ENCODE measurements at regions not wholly inside any gene's neighbourhood (a gene's known extent, or its start where the extent isn't known, plus 50 kb on each side); places are given as distances from the start of the nearest gene placed in this dataset.

DNA sequence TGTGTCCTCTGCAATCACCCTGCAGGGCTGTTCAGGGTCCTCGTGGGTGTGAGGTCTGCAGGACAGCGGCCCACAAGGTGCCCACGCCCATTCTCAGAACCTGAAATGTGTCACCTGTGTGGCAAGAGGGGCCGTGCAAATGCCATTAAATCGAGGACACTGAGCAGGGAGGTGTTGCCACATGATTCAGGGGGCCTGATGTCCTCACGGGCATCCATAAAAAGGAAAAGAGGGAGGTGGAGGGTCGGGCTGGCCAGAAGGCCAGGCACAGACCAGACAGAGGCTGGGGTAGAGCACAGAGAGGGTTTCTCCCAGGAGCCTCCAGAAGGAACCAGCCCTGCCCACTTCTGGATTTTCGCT, 239.6 kb downstream of the ERMARD start:
- TF ChIP-seq, protein P1, sequence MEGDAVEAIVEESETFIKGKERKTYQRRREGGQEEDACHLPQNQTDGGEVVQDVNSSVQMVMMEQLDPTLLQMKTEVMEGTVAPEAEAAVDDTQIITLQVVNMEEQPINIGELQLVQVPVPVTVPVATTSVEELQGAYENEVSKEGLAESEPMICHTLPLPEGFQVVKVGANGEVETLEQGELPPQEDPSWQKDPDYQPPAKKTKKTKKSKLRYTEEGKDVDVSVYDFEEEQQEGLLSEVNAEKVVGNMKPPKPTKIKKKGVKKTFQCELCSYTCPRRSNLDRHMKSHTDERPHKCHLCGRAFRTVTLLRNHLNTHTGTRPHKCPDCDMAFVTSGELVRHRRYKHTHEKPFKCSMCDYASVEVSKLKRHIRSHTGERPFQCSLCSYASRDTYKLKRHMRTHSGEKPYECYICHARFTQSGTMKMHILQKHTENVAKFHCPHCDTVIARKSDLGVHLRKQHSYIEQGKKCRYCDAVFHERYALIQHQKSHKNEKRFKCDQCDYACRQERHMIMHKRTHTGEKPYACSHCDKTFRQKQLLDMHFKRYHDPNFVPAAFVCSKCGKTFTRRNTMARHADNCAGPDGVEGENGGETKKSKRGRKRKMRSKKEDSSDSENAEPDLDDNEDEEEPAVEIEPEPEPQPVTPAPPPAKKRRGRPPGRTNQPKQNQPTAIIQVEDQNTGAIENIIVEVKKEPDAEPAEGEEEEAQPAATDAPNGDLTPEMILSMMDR (IDR thresholded peaks at IDR 0.05): no peak
- no peak for TF ChIP-seq JUN (CRISPR knock-in tag; IDR thresholded peaks at IDR 0.05)

Data from WTC11 (cell line).